Effector memory CD8-positive, alpha-beta T cell (primary cell): ENCODE measurements at regions not wholly inside any gene's neighbourhood (a gene's known extent, or its start where the extent isn't known, plus 50 kb on each side); places are given as distances from the start of the nearest gene placed in this dataset.
"Not testable (repeated sequence)": the region's sequence is repeated elsewhere in the genome, so short reads cannot be mapped to it uniquely, and the experiment has no call there.

Experiments
- ATAC-seq: fragments of 150-1000 bp; cut with Tn5 transposase; replicated peaks from 2 replicates; pipeline ENCODE4 v1.10.0; 2021; ENCODE audit warnings: mild to moderate bottlenecking, moderate library complexity
- DNase-seq, 3 experiments: peaks; one replicate each; pipeline ENCODE4 v3.0.0; 2021
- H3K27ac Mint-ChIP-seq, 2 donors: one replicate each; pipeline ENCODE4 v1.8.0; 2022; ENCODE audit warnings: mild to moderate bottlenecking in 2 of 2, mixed read lengths in 2 of 2, moderate library complexity in 2 of 2
- H3K27me3 Mint-ChIP-seq, 2 donors: one replicate each; pipeline ENCODE4 v1.8.0; 2022; ENCODE audit warnings: mixed read lengths in 2 of 2
- H3K36me3 Mint-ChIP-seq: one replicate; pipeline ENCODE4 v1.8.0; 2022; ENCODE audit warnings: mild to moderate bottlenecking, moderate library complexity, mixed read lengths; ENCODE audit not compliant: insufficient read depth
- H3K4me1 Mint-ChIP-seq, 2 donors: one replicate each; pipeline ENCODE4 v1.8.0; 2022; ENCODE audit warnings: low read depth in 2 of 2, mixed read lengths in 2 of 2
- H3K4me3 Mint-ChIP-seq, 2 donors: one replicate each; pipeline ENCODE4 v1.8.0; 2022; ENCODE audit warnings: mild to moderate bottlenecking in 2 of 2, mixed read lengths in 2 of 2, moderate library complexity in 2 of 2
- H3K9me3 Mint-ChIP-seq, 2 donors: one replicate each; pipeline ENCODE4 v1.8.0; 2022; ENCODE audit warnings: mixed read lengths in 2 of 2

DNA sequence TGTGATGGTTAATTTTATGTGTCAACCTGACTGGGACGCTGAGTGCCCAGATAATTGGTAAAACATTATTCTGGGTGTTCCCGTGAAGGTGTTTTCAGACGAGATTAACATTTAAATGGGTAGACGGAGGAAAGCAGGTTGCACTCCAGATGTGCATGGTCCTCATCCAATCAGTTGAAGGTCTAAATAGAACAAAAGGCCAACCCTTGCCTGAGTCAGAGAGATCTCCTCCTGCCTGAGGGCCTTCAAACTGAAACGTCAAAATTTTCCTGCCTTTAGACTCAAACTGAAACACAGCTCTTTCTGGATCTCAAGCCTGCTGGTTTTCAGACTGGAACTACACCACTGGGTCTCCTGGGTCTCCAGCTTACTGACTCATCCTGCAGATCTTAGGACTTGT, 73.5 kb downstream of the NPIPA8 start:
- not testable (repeated sequence) for ATAC-seq, H3K4me3 Mint-ChIP-seq, H3K36me3 Mint-ChIP-seq

DNA sequence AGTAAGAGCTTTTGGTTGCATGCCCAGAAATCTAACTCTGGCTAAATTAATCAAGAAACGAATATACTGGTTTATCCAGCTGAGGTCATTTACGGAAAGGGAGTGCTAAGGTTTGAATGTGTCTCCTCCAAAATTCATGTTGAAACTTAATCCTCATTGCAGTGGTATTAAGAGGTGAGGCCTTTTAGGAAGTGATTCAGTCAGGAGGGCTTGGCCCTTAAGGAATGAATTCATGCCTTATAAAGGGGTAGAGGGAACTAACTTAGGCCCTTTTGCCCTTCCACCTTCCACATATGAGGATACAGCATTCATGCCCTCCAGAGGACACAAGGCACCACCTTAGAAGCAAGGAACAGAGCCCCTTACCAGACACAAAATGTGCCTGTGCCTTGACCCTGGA, 74.7 kb downstream of the NPIPA8 start:
- H3K36me3 Mint-ChIP-seq, H3K27me3 Mint-ChIP-seq, H3K4me3 Mint-ChIP-seq, DNase-seq, ATAC-seq, H3K9me3 Mint-ChIP-seq, H3K4me1 Mint-ChIP-seq, H3K27ac Mint-ChIP-seq: not testable (repeated sequence)

More for the DNA sequence above, 73.5 kb downstream of the NPIPA8 start:
- H3K27ac Mint-ChIP-seq, DNase-seq, H3K9me3 Mint-ChIP-seq, H3K4me1 Mint-ChIP-seq, H3K27me3 Mint-ChIP-seq: not testable (repeated sequence)

DNA sequence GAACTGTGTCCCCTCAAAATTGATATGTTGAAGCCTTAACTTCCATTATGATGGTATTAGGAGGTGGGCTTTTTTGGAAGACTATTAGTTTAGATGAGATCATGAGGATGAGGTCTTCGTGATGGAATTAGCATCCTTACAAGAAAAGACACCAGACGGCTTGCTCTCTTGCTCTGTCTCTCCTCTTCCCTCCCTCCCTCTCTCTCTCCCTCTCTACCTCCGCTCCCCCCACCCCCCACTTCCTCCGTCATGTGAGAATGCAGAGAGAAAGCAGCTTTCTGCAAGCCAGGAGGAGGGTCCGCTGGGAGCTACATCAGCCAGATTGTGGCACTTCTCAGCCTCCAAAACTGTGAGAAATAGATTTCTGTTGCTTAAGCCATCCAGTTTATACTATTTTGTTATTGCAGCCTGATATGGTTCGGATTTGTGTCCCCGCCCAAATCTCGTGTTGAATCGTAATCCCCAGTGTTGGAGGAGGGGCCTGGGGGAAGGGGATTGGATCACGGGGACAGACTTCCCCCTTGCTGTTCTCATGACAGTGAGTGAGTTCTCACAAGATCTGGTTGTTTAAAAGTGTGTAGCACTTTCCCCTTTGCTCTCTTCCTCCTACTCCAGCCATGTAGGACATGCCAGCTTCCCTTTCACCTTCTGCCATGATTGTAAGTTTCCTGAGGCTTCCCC, 76.9 kb downstream of the NPIPA8 start:
- DNase-seq, H3K9me3 Mint-ChIP-seq, H3K4me1 Mint-ChIP-seq, H3K4me3 Mint-ChIP-seq, ATAC-seq, H3K27me3 Mint-ChIP-seq, H3K27ac Mint-ChIP-seq, H3K36me3 Mint-ChIP-seq: not testable (repeated sequence)

GRCh38 chr16:18252943-18253342, 83.6 kb downstream of the NPIPA8 start:
- not testable (repeated sequence) for H3K27ac Mint-ChIP-seq, H3K27me3 Mint-ChIP-seq

DNA sequence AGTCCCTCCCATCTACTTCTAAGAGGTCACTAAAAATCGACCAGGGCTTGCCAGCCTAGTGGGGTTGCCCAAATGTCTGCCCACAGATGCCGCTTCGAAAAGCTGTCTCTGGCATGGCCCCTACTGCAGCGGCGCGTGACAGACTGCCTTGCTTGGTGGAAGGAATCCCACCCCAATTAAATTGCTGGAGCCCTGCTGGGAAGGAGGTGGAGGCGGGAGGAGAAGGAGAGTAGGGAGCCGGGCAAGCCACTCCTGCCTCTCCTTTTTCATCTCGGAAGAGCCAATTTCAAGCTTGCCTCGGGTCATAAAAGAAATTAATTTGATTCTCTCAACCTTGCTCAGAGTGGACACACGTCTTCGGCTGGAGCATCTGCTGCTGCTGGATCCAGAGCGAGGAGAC, 106.0 kb downstream of the NPIPA8 start:
- not testable (repeated sequence) for DNase-seq, ATAC-seq, H3K36me3 Mint-ChIP-seq, H3K27me3 Mint-ChIP-seq, H3K27ac Mint-ChIP-seq, H3K9me3 Mint-ChIP-seq, H3K4me1 Mint-ChIP-seq, H3K4me3 Mint-ChIP-seq

More at GRCh38 chr16:18252943-18253342, 83.6 kb downstream of the NPIPA8 start:
- not testable (repeated sequence) for H3K36me3 Mint-ChIP-seq, ATAC-seq, H3K4me3 Mint-ChIP-seq, DNase-seq, H3K4me1 Mint-ChIP-seq, H3K9me3 Mint-ChIP-seq

DNA sequence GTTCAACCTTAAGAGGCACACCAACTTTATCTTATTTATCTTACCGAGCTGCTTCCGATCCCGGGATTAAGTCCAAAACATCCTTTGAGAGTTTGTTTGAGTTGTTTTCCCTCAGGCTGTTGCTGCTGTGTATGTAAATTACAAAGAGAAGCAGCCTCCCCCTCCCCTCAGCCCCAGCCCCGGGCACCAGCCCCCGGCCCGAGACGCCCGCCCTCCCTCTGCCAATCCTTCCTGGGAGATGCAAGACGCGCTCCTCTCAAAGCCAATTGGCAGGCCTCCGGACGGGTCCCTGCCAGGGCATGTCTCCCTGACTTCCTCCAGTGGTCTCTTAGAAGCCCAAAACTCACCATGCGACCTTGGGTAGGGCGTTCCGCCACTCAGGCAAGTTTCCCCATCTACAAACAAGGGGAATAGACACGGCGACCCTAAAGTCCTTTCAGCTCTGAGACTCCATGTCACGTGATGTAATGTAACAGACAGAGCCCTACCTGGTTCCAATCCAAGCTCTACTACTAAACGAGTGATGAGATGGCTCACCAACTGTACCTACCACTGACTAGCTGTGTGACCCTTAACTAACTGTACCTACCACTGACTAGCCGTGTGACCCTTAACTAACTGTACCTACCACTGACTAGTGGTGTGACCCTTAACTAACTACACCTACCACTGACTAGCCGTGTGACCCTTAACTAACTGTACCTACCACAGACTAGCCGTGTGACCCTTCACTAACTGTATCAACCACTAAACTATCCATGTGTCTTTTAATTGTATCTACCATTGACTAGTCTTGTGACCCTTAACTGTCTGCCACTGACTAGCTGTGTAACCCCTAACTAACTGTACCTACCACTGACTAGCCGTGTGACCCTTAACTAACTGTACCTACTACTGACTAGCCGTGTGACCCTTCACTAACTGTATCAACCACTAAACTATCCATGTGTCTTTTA, 114.2 kb downstream of the NPIPA8 start:
- H3K4me3 Mint-ChIP-seq, ATAC-seq, H3K4me1 Mint-ChIP-seq, H3K36me3 Mint-ChIP-seq, H3K27me3 Mint-ChIP-seq, DNase-seq, H3K27ac Mint-ChIP-seq, H3K9me3 Mint-ChIP-seq: not testable (repeated sequence)

DNA sequence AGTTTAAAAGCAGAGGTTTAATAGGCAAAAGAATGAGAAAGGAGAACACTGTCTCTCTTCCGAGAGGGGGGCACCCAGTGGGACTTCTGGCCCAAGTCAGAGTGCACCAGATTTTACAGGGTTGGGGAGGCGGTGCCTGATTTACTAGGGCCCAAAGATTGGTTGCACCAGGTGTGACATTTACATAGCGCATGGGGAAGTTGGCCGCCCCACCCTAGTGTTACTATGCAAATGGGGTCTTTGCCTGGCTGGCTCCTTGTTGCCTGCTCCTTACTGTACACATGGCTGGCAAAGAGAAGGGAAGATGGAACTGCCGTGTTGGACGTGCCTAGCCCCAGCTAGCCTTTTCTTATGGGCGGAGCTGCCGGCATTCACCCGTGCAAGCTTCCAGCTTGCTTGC, 118.8 kb downstream of the NPIPA8 start:
- H3K4me1 Mint-ChIP-seq, H3K27me3 Mint-ChIP-seq, H3K4me3 Mint-ChIP-seq, ATAC-seq, H3K36me3 Mint-ChIP-seq, H3K27ac Mint-ChIP-seq, DNase-seq, H3K9me3 Mint-ChIP-seq: not testable (repeated sequence)

- DNase-seq, H3K9me3 Mint-ChIP-seq, ATAC-seq, H3K4me1 Mint-ChIP-seq, H3K27me3 Mint-ChIP-seq, H3K27ac Mint-ChIP-seq, H3K4me3 Mint-ChIP-seq, H3K36me3 Mint-ChIP-seq: not testable (repeated sequence)
Observed at GRCh38 chr16:18216814-18217213, 119.7 kb downstream of the NPIPA8 start.

DNA sequence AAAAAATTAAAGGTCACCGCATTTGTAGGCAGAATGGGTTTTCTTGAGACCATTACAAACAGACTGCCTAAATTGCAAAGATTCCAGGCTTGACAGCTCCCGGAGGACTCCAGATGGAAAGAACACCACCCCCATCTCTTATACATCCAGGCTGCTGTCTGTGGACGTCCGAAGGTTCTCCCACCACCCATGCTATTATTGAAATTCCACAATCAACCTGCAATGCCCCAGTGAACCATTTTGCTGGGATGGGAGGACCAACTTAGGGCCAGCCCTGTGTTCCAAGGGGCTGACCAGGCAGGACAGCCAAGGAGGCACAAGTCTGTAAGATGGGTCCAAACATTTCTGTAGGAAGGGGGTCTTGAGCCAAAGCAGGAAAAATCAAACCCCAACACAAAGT, 122.7 kb downstream of the NPIPA8 start:
- DNase-seq, H3K36me3 Mint-ChIP-seq, ATAC-seq, H3K9me3 Mint-ChIP-seq, H3K27me3 Mint-ChIP-seq, H3K4me1 Mint-ChIP-seq, H3K27ac Mint-ChIP-seq, H3K4me3 Mint-ChIP-seq: not testable (repeated sequence)

- DNase-seq, H3K36me3 Mint-ChIP-seq, H3K27ac Mint-ChIP-seq, H3K9me3 Mint-ChIP-seq, H3K27me3 Mint-ChIP-seq, H3K4me3 Mint-ChIP-seq, H3K4me1 Mint-ChIP-seq, ATAC-seq: not testable (repeated sequence)
Observed at GRCh38 chr16:18211505-18211904, 125.0 kb downstream of the NPIPA8 start.

GRCh38 chr16:18204786-18205185, 131.8 kb downstream of the NPIPA8 start:
- not testable (repeated sequence) for H3K27ac Mint-ChIP-seq, DNase-seq, ATAC-seq, H3K27me3 Mint-ChIP-seq, H3K4me1 Mint-ChIP-seq, H3K36me3 Mint-ChIP-seq, H3K9me3 Mint-ChIP-seq, H3K4me3 Mint-ChIP-seq

GRCh38 chr16:18204309-18204708, 132.2 kb downstream of the NPIPA8 start:
- H3K4me3 Mint-ChIP-seq, H3K27ac Mint-ChIP-seq, H3K9me3 Mint-ChIP-seq, H3K36me3 Mint-ChIP-seq, H3K4me1 Mint-ChIP-seq, ATAC-seq, DNase-seq, H3K27me3 Mint-ChIP-seq: not testable (repeated sequence)

DNA sequence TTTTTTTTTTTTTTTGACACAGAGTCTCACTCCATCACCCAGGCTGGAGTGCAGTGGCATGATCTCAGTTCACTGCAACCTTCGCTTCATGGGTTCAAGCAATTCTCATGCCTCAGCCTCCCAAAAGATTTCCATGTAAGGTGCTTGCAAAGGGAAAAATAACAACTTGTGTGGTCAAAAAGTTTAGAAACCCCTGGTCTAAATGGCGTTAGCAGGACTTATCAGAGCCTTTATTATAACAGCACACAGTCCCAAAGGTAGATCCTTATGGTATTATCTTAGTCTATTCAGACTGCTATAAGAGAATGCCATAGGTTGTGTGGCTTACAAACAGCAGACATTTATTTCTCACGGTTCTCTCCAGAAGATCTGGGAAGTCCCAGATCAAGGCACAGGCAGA, 135.0 kb downstream of the NPIPA8 start:
- H3K4me3 Mint-ChIP-seq, H3K4me1 Mint-ChIP-seq, H3K27me3 Mint-ChIP-seq, ATAC-seq, H3K9me3 Mint-ChIP-seq, H3K36me3 Mint-ChIP-seq, DNase-seq, H3K27ac Mint-ChIP-seq: not testable (repeated sequence)

GRCh38 chr16:18192389-18192788, 144.1 kb downstream of the NPIPA8 start:
- not testable (repeated sequence) for H3K4me1 Mint-ChIP-seq, DNase-seq, H3K27me3 Mint-ChIP-seq, ATAC-seq, H3K27ac Mint-ChIP-seq, H3K4me3 Mint-ChIP-seq, H3K9me3 Mint-ChIP-seq, H3K36me3 Mint-ChIP-seq
